IMR-90 (cell line): ENCODE measurements at regions not wholly inside any gene's neighbourhood (a gene's known extent, or its start where the extent isn't known, plus 50 kb on each side); places are given as distances from the start of the nearest gene placed in this dataset.
"Not testable (repeated sequence)": the region's sequence is repeated elsewhere in the genome, so short reads cannot be mapped to it uniquely, and the experiment has no call there.

Experiments used
- ATAC-seq: fragments of 200-7000 bp; cut with Tn5 transposase; 2 replicates; pipeline ENCODE4 v1.9.1; 2020; ENCODE audit warnings: low read depth, mild to moderate bottlenecking, moderate library complexity
- BruUV-seq: library from RNA; stranded (reverse); fragments of 400-500 nt; replicated peaks from 2 replicates; lab custom pipeline; 2021; lab: Mats Ljungman, UMichigan
- CTCF ChIA-PET: fragments of 300-600 bp; formaldehyde crosslinking; extraction: SDS; loops from one replicate; lab custom pipeline; 2021; ENCODE audit warnings: antibody characterized with exemption; lab: Yijun Ruan, JAX
- POLR2A ChIA-PET: fragments of 300-600 bp; sonication (Branson Sonifier 250); formaldehyde crosslinking; loops from one replicate; lab custom pipeline; 2022; ENCODE audit warnings: antibody characterized with exemption; ENCODE audit not compliant: unreplicated experiment; lab: Charles Lee
- DNase-seq: peaks from one replicate; pipeline ENCODE4 v3.0.0; 2013
- H2AFZ ChIP-seq: replicated peaks from 2 replicates; pipeline ENCODE3; 2013; ENCODE audit warnings: low read length, mild to moderate bottlenecking; ENCODE audit not compliant: poor library complexity
- H2AK5ac ChIP-seq: 2 replicates; pipeline ENCODE4 v1.6.1; 2013; ENCODE audit warnings: low read depth, low read length, inconsistent platforms
- H2AK9ac ChIP-seq: replicated peaks from 2 replicates; pipeline ENCODE3; 2013; ENCODE audit warnings: mild to moderate bottlenecking, low read depth, low read length, moderate library complexity; ENCODE audit not compliant: poor library complexity
- H2BK120ac ChIP-seq: 2 replicates; pipeline ENCODE4 v1.6.1; 2013; ENCODE audit warnings: low read depth, low read length, inconsistent platforms
- H2BK15ac ChIP-seq: 3 replicates; pipeline ENCODE4 v1.6.1; 2013; ENCODE audit warnings: low read depth, low read length, inconsistent platforms
- H2BK20ac ChIP-seq: 2 replicates; pipeline ENCODE4 v1.6.1; 2013; ENCODE audit warnings: low read depth, mild to moderate bottlenecking, inconsistent platforms, low read length, moderate library complexity
- H2BK5ac ChIP-seq: 2 replicates; pipeline ENCODE4 v1.6.1; 2013; ENCODE audit warnings: mild to moderate bottlenecking, low read depth, low read length, inconsistent platforms; ENCODE audit not compliant: poor library complexity, severe bottlenecking
- H3K14ac ChIP-seq: replicated peaks from 2 replicates; pipeline ENCODE4 v1.6.1; 2013; ENCODE audit warnings: low read depth, low read length, inconsistent platforms
- H3K18ac ChIP-seq: 2 replicates; pipeline ENCODE4 v1.6.1; 2013; ENCODE audit warnings: low read depth, low read length, control low read depth
- H3K23ac ChIP-seq: 2 replicates; pipeline ENCODE4 v1.6.1; 2013; ENCODE audit warnings: low read depth, low read length, inconsistent platforms
- H3K27ac ChIP-seq: 2 replicates; pipeline ENCODE4 v1.5.1; 2013; ENCODE audit warnings: mild to moderate bottlenecking, control low read depth, low read length; ENCODE audit not compliant: insufficient read depth
- H3K27me3 ChIP-seq: 2 replicates; pipeline ENCODE4 v1.6.1; 2013; ENCODE audit warnings: low read length; ENCODE audit not compliant: control insufficient read depth, insufficient read depth
- H3K36me3 ChIP-seq: 2 replicates; pipeline ENCODE4 v1.6.1; 2013; ENCODE audit warnings: low read length, mixed read lengths; ENCODE audit not compliant: control insufficient read depth, insufficient read depth
- H3K4ac ChIP-seq: 2 replicates; pipeline ENCODE4 v1.6.1; 2013; ENCODE audit warnings: low read depth, low read length, inconsistent platforms
- H3K4me1 ChIP-seq: 2 replicates; pipeline ENCODE4 v1.6.1; 2013; ENCODE audit warnings: low read length, mixed read lengths; ENCODE audit not compliant: control insufficient read depth, insufficient read depth
- H3K4me2 ChIP-seq: 2 replicates; pipeline ENCODE4 v1.6.1; 2013; ENCODE audit warnings: low read depth, mild to moderate bottlenecking, control low read depth, low read length, moderate library complexity
- H3K4me3 ChIP-seq: 2 replicates; pipeline ENCODE4 v1.5.1; 2013; ENCODE audit warnings: low read depth, mild to moderate bottlenecking, control low read depth, low read length, moderate library complexity; ENCODE audit not compliant: insufficient read depth
- H3K56ac ChIP-seq: 2 replicates; pipeline ENCODE4 v1.6.1; 2013; ENCODE audit warnings: low read length, inconsistent platforms; ENCODE audit not compliant: insufficient read depth; ENCODE audit errors: extremely low read depth
- H3K79me1 ChIP-seq, 2 experiments: 2 replicates each; pipeline ENCODE4 v1.6.1; 2013; ENCODE audit warnings: low read length in 2 of 2, inconsistent platforms in 1 of 2, low read depth in 1 of 2
- H3K9ac ChIP-seq: 2 replicates; pipeline ENCODE4 v1.6.1; 2013; ENCODE audit warnings: low read depth, low read length, control low read depth
- H3K9me1 ChIP-seq: 2 replicates; pipeline ENCODE4 v1.6.1; 2013; ENCODE audit warnings: low read length, inconsistent platforms; ENCODE audit not compliant: insufficient read depth
- H3K9me3 ChIP-seq: 2 replicates; pipeline ENCODE4 v1.6.1; 2013; ENCODE audit warnings: low read length; ENCODE audit not compliant: control insufficient read depth, insufficient read depth
- H4K20me1 ChIP-seq: 2 replicates; pipeline ENCODE4 v1.6.1; 2013; ENCODE audit warnings: low read length, inconsistent platforms; ENCODE audit not compliant: insufficient read depth
- H4K5ac ChIP-seq: 2 replicates; pipeline ENCODE4 v1.6.1; 2013; ENCODE audit warnings: mild to moderate bottlenecking, low read depth, low read length, control low read depth
- H4K8ac ChIP-seq, 2 experiments: 2 replicates each; pipeline ENCODE4 v1.6.1; 2013; ENCODE audit warnings: low read depth in 2 of 2, low read length in 2 of 2, control low read depth in 1 of 2, inconsistent platforms in 1 of 2
- H4K91ac ChIP-seq: 2 replicates; pipeline ENCODE4 v1.6.1; 2013; ENCODE audit warnings: low read depth, low read length, inconsistent platforms; ENCODE audit not compliant: insufficient read depth
- WGBS, 2 experiments: methylation state at CpG; one replicate each; pipeline versions ENCODE4 v1.1.5 to v1.1.7; 2013; ENCODE audit warnings: missing lambda C conversion rate in 2 of 2; ENCODE audit not compliant: insufficient read length in 1 of 2; ENCODE audit errors: extremely low coverage in 2 of 2; 5-methylcytosine and 5-hydroxymethylcytosine counted together
- dilution Hi-C: fragments of 300-500 bp; cut with HindIII; formaldehyde crosslinking; loops from one replicate; pipeline ENCODE4 v1.14.3; 2018; ENCODE audit warnings: low sequenced_read_pairs; ENCODE audit not compliant: unreplicated experiment
- in situ Hi-C: fragments of 300-500 bp; cut with MboI; formaldehyde crosslinking; loops from 3 replicates; pipeline ENCODE4 v1.14.3; 2019; ENCODE audit warnings: low sequenced_read_pairs, inconsistent platforms, mixed read lengths
- intact Hi-C: fragments of 100-400 bp; cut with micrococcal nuclease; formaldehyde crosslinking; loops from 2 replicates; pipeline ENCODE4 v1.10.0; 2022

- H2AK9ac ChIP-seq, intact Hi-C loops, H3K56ac ChIP-seq, H3K4ac ChIP-seq, H2BK20ac ChIP-seq, H3K18ac ChIP-seq, in situ Hi-C loops, H2BK15ac ChIP-seq, H4K20me1 ChIP-seq, BruUV-seq, H3K4me2 ChIP-seq, H2BK120ac ChIP-seq, H3K23ac ChIP-seq, H3K9me3 ChIP-seq, H2AFZ ChIP-seq, ATAC-seq, dilution Hi-C loops, H3K27me3 ChIP-seq, H4K91ac ChIP-seq, H2AK5ac ChIP-seq, H3K36me3 ChIP-seq, H3K27ac ChIP-seq, CTCF ChIA-PET, H4K5ac ChIP-seq, H3K79me1 ChIP-seq, H3K4me3 ChIP-seq, H4K8ac ChIP-seq, H3K9ac ChIP-seq, H3K4me1 ChIP-seq, DNase-seq, H3K9me1 ChIP-seq, H3K14ac ChIP-seq, POLR2A ChIA-PET, H2BK5ac ChIP-seq: not testable (repeated sequence)
- WGBS, 2 experiments, result no CpG with 5 or more reads among the region's 13 CpGs
Observed at GRCh38 chr21:6109774-6110173, 4411.6 kb upstream of the TPTE start.

DNA sequence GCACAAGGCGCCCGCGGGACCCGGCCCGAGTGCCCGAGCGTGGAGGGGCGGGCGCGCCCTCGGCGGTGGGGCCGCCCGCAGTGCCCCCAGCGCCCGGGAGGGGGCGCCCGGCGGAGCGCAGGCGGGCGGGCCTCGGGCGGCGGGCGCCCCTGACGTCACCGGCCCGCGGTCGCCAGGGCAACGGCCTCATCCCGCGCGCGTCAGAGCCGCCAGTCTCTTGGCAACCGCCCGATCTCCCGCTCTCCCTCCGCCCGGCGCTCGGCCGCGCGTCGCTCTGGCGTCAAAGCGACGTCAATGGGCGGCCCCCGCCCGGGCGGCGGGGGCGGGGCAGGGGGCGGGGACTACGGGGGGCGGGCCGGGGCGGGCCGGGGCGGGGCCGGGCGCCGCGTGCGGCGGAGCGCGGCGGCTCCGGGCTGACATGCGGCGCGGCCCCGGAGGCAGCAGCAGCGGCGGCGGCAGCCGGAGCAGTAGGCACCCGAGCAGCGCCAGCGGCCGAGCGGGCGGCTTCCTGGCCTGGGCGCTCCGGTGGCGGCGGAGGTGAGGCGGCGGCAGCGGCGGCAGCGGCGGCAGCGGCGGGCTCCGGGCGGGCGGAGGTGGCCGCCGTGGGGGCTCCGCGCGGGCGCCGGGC is 4410.6 kb upstream of the TPTE start:
- H3K56ac ChIP-seq, H3K79me1 ChIP-seq, H2BK15ac ChIP-seq, DNase-seq, H3K9me1 ChIP-seq, H2BK120ac ChIP-seq, H4K5ac ChIP-seq, H3K18ac ChIP-seq, H4K8ac ChIP-seq, H3K27me3 ChIP-seq, BruUV-seq, H3K9ac ChIP-seq, H3K9me3 ChIP-seq, CTCF ChIA-PET, H2AFZ ChIP-seq, H2AK9ac ChIP-seq, H3K14ac ChIP-seq, H3K4ac ChIP-seq, POLR2A ChIA-PET, H2AK5ac ChIP-seq, H3K27ac ChIP-seq, H3K4me2 ChIP-seq, in situ Hi-C loops, H4K91ac ChIP-seq, H2BK20ac ChIP-seq, H3K4me1 ChIP-seq, dilution Hi-C loops, intact Hi-C loops, H3K4me3 ChIP-seq, H2BK5ac ChIP-seq, H3K23ac ChIP-seq, H3K36me3 ChIP-seq, H4K20me1 ChIP-seq: not testable (repeated sequence)
- WGBS, 2 experiments, result no CpG with 5 or more reads among the region's 110 CpGs
- peak; percentile 91 for ATAC-seq
